RCC 7860 (cell line): ENCODE measurements at regions not wholly inside any gene's neighbourhood (a gene's known extent, or its start where the extent isn't known, plus 50 kb on each side); places are given as distances from the start of the nearest gene placed in this dataset.
A peak's percentile ranks its signal among the peaks of the same experiment; 100 is the strongest.

Source experiments
- DNase-seq: peaks from one replicate; pipeline ENCODE4 v3.0.0-alpha.2; 2015; ENCODE audit warnings: low spot score
- FAIRE-seq: peaks from 2 replicates; lab custom pipeline; 2012; peaks lifted over from hg19 to GRCh38; lab: Jason Lieb, UNC

DNA sequence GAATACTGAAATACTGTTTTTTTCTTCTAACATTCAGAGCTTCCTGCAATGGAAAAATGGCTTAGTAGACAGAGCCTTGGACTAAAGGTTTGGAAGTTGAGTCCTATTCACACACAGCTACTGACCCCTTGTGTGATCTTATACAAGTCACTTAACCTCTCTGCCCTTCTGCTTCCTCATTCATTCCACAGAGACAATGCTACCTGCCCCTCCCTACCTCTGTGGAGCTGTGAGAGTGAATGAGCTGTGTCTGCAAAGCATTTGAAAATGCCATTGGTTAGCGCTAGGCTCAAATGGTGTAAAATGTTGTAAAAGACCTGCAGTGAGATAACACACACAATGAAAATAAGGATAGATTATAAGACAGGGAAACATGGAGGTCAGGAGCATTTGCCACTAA, 214.4 kb downstream of the BARHL2 start:
- DNase-seq (no peak), FAIRE-seq (no peak)

DNA sequence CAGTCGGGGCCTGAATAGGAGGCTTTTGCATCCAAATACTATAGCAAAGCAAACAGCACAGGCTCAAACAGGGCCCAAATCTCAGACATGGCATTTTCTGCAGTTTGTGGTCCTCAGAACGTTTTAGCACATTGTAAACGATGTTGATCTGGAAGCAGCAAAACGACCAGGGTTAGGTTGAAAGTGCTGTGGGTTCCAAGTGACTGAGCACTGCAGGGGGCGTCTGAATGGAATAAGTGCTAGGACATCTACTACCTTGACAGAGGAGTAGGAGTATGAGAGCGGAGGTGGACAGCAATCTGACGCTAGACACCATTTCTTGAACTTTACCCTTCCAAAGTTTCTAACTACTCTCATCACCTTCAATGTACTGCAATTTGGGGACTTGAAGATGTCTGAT, 214.9 kb downstream of the BARHL2 start:
- FAIRE-seq: no peak

DNA sequence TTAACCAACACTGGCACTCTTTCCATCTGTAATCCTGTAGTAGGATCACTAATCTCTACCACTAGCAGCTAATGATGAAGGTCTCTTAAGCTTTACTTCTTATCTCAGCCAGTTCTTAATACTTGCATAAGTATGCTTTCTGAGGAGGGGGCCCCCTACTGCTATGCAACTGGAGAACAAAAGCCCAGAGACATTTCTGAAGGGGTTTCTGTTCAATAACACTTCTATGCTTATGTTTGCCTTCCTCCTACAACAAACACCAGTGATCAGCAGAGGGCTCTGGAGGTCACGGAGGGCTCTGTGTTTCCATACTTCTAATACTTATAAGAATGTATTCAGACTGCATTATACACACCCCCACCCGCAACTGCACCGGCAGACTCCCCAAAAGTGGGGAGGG, 215.8 kb downstream of the BARHL2 start:
- FAIRE-seq: no peak
- DNase-seq: no peak

More for the DNA sequence above, 214.9 kb downstream of the BARHL2 start:
- DNase-seq: no peak

DNA sequence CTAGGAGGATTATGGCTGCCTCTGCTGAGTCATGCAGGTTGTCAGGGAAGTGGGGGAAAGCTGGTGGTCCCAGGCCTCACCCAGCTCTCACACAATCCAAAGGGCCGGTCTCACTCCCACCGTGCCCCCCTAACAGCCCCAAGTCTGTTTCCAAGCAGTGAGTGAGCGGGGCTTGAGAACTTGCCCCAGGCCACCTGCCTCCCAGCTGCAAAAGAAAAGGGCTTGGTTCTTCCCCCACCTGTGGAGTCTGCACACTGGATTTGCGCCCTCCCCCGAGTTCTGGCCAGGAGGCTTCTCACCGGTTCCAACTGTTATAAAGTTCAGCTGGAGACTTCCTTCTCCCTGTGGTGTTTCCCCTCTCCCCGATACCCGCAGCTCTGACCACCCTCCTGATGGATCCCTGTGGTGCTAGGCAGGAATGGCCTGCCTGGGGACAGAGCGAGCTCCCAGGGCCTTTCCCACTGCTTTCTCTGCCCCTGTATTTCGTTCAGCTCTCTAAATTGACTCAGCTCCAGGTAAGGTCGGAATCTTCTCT, 222.3 kb downstream of the BARHL2 start:
- FAIRE-seq (no peak), DNase-seq (no peak)

DNA sequence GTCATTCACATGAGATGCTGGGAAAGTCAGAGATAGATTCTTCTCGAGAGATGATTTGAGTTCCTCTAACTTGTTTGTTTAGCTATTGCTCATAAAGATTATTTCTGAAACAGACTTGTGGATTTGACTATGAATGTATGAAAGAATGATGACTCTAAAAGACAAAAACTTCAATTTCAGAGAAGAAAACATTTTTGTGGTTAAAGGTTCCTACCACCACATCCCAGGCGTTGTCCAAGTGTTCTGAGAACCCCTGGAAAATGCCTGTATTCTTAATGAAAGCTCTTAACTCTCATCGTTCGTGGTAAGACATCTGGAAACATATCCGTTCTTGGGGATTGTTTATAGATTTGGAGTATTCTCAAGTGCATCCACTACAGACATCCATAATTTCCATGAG, 228.7 kb downstream of the BARHL2 start:
- no peak for FAIRE-seq
- DNase-seq: no peak

DNA sequence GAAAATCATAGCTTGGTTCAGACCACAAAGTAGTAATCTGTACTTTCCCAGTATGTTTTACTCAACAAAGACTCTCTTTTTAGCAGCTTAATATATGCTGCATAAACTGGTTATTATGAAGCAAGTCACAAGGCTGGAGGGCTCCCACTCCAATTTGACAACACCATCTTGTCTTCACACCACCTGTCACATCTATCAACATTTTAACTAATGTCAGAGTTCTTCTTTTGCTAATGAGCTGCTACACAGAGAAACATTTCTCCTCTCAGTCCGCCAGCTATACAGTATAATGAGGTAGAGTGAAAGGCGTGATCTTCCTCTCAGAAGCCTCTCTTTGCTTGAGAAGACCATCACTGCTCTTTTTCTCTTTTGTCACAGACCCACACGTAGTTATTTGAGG, 230.1 kb downstream of the BARHL2 start:
- DNase-seq: no peak
- no peak for FAIRE-seq

DNA sequence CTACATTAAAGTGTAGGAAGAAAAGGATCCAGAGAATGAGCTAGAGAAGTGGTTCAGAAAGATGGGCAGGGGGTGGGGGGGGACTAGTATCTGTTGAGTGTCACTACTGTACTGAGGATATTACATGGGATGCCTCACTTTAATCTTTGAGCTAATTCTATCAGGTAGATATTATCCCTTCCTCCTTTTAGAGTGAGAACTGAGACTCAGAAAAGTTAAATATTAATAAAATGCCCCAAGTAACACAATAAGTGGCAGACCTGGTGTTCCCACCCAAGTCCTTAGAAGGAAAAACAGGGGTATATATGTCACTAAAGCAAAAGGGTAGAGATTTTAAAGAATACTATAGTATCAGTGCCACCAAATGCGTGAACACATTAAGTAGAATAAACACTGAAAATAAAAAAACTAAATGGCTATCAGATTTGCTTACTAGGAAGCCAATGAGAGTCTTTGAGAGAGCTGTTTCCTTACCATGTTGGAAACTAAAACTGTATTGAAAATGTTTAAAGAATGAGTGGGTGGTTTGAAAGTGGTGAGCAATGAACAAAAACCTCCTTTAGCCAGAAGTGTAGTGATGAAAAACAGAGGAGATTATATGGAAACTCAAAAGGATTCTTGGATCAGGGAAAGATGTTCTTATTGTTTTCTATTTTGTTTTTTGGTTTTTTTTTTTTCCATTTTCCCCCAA, 230.8 kb downstream of the BARHL2 start:
- FAIRE-seq (no peak), DNase-seq (no peak)

DNA sequence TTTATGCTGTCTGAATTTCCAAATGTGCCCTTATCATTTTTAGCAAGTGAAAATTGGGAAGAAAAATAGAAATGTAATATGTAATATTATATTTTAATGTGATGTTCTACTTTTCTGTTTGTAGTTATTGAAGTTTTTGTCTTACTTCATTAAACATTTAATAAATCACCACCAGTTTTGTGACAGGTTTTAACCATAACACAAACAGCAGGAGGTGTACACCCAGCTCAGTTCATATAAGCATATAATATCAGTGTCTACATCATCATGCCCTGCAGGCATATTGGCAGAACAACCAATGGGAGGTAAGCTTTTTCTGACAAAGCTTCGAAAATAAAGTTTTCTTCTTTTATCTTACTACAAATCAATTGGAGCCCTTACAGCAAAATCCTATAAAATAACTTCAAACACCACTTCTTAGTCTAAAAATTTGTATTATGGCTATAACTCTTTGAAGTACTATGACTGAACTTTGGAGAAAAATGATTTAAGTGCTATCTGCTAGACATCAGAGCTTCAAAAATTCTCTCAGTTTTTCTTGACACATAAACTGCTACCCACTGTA, 236.7 kb downstream of the BARHL2 start:
- FAIRE-seq (no peak), DNase-seq (no peak)

DNA sequence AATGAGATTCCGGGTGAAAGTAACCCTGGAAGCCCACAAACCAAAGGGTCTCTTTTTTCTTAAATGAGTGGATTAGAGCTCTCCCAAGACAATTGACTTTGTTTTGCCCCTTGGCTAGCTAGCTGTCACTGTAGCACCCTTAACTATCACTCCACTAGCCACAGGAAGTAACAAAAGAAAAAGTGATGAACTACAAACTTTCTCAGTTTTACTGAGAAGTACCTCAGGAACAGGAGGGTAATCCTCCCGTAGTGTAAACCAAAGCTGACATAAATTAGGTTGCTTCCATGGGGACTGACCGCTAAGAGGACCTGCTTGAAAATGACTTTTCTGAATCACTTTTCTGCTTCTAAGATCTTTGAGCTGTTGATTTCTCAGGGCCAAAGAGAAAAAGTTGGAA, 240.1 kb downstream of the BARHL2 start:
- FAIRE-seq (no peak), DNase-seq (no peak)

DNA sequence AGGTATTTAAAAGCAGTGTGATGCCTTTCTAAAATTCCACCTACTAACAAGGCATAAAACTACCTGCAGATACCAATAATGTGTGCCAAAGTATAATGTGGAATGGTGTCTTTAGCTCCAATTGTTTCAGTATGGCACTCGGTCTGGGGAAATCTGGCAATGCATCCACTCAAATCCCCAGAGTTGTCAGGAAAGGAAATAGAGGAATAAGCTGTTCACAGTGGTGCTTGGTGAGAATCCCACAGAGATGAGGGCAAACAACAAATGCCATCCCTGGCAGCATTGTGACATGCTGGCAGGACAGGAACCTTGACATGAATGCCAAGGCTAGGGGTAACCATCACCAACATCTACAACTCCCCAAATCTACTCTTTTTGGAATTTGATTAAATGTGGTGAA, 240.7 kb downstream of the BARHL2 start:
- FAIRE-seq (no peak), DNase-seq (no peak)

DNA sequence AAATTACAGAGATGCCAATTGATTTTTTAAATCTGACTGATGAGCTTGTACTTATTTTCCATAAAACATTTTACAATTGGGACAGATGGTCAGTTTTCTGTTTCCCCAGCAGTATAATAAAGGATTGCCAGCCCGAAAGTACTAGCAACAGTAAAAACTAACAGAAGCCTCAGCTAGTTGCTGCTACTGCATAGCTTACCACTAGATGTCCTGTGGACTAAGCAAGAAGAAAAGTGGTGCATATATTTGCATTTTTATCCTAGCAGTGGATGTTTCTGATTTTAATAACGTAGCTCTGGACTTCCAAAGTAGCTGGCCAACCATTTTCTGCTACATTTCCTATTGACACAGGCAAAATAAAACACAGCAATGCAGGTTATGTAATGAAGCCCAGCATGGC, 241.5 kb downstream of the BARHL2 start:
- DNase-seq (no peak), FAIRE-seq (no peak)

DNA sequence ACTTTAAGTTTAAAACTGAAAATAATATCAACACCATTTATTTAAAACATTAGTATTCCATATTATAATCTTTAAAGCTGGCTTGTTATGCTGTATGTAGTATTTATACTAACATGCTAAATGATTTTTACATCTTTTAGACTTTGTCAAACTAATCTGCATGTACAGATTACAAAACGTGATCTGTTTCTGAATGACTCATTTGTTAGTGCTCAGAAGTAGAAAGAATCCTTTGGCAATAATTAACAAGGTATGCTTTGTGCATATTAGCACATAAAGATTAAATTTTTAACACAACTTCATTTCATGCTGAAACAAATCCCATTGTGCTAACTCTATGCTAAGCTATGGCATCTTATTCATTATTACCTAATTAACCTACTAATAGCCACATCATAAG, 242.4 kb downstream of the BARHL2 start:
- DNase-seq: no peak
- FAIRE-seq: no peak

DNA sequence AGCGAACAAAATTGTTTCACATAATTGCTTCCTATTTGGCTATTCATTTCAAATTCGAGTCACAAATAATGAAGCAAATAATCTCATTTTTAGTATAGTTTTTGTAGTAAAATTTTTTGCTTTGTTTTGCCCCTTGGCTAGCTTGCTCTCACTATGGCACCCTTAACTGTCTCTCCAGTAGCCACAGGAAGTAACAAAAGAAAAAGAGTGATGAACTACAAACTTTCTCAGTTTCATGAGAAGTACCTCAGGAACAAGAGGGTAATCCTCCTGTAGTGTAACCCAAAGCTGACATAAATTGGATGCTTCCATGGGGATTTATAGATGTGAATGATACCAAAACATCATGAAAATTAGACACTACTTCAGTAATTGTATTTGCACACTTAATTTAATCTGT, 242.9 kb downstream of the BARHL2 start:
- no peak for DNase-seq
- no peak for FAIRE-seq

DNA sequence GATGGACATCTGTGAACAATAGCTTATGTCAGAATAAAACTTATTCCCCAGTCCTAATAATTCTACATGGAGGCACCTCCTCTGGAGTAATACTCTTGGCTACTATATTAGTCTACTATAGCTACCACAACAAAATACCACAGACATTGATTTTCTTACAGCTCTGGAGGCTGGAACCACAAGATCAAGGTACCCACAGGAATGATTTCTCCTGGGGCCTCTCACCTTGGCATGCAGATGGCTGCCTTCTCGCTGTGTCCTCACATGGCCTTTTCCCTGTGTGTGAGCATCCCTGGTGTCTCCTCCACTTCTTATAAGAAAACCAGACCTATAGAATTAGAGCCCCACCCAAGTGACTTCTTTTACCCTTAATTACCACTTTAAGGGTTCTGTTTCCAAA, 244.3 kb downstream of the BARHL2 start:
- DNase-seq (no peak), FAIRE-seq (no peak)

DNA sequence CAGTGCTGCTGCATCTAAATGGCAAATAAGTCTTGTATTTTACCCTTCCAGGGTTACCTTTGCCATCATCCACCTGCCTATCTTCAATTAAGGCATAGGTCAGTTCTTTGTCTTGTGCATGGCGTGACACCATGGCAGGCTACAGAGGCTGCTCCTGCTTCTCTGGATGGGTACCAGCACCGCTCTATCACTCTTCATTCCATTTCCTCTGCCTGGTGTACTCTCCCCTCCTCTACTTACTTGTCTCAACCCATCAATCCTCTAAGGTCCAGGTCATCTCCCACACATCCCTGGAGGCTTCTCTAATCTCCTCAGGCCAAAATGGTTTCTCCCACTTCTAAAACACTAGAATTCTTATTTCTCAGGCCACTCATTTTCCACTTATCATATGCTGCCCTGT, 257.5 kb downstream of the BARHL2 start:
- no peak for FAIRE-seq

DNA sequence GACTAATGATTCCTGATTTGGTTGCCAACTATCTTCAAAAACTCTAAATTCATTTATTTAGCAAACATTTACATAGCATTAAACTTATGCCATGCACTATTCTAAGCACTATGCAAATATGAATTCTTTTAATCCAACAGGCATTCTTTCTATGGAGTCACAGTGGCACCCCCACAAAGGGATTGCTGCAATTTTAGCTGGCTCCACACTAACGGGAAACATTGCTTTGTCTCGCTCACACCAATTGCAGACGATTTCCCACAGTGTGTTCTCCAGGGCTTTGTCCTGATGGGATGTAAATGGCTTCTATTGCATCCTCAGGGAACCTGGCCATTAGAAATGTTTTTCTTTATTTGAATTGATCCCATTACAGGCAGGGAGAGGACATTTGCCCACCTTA, 259.1 kb downstream of the BARHL2 start:
- FAIRE-seq: no peak
- DNase-seq: no peak

More for the DNA sequence above, 257.5 kb downstream of the BARHL2 start:
- DNase-seq: no peak

DNA sequence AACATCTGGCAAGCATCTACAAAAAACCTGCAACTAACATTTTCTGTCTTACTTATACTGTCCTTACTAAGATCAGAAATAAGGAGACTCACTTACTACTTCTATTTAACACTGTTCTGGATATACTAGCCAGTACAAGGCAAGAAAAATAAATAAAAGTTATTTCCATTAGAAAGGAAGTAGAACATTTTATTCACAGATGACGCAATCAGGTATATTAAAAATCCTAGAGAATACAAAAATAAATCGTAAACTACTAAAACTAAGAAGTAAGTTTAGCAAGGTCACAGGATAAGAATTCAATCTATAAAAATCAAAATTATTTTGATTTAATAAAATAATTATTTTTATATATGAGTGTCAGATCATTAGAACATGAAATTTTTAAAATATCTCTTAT, 264.6 kb downstream of the BARHL2 start:
- DNase-seq (no peak), FAIRE-seq (peak; percentile 28)

DNA sequence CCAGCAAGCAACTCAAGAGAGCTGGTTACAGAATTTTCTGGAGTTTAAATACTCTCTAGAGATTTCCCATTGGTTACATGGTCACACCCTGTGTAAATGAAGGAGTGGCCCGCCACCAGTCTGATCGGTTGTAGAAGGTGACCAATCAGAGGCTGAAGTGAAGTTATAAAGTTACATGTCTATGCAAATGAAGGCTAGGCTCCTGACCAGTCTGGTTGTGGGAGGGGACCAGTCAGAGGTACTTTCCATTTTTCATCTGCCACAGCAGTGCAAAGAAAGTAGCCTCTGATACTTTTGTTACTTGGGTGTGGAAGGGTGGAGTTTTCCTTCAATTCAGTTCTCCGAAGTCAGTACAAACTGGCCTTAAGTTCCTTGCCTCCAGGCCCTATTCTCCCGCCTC, 273.7 kb downstream of the BARHL2 start:
- no peak for FAIRE-seq
- DNase-seq: no peak

DNA sequence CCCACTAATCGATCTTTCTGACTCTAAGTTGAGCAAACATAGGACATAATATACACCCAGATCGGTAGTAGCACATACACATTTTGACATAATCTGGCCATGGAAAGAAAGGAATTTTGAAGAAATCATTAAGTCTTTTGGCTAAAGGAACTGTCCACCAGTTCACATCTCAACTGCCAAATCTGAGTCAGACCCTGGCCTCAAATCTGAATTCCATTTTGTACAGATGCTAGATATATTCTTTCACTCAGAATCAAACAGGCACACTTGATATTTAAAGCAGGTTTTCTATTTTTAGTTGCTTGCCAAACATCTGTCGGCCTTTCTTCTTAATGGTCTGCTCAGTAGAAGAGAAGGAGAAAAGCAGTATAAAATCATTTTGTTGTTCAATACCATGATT, 281.8 kb downstream of the BARHL2 start:
- FAIRE-seq: no peak
- DNase-seq: no peak

DNA sequence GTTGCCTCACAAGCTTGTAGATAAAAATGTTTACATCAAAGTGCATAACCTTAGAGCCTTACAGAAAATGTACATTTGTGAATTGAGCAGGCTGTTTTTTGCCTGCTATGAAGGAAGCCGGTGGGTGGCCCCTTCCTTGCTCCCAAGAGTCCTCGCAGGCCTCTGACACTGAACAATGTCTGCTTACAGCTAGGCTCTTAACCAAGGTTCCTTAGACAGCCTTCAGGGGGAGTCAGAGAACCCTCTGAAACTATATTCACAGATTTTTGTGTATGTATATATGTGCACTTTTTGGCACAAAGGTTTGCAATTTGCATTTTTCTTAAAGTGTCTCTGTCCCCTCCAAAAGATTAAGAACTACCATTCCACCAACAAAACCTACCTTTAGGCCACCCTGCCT, 282.6 kb downstream of the BARHL2 start:
- FAIRE-seq (no peak), DNase-seq (no peak)

DNA sequence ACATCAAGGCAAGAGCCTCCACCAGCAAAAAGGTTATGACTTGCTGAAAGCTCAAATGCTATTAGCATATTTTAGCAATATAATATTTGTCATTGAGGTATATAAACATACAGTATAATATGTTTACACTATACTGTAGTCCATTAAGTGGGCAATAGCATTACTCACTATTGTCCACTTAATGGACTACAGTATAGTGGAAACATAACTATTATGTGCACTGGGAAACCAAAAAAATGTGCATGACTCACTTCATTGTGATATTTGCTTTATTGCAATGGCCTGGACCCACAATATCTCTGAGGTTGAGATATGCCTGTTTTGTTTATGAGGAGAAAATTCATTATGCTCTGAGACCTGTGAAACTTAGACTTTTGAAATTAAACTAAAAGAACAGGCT, 300.0 kb downstream of the BARHL2 start:
- DNase-seq (no peak), FAIRE-seq (no peak)

DNA sequence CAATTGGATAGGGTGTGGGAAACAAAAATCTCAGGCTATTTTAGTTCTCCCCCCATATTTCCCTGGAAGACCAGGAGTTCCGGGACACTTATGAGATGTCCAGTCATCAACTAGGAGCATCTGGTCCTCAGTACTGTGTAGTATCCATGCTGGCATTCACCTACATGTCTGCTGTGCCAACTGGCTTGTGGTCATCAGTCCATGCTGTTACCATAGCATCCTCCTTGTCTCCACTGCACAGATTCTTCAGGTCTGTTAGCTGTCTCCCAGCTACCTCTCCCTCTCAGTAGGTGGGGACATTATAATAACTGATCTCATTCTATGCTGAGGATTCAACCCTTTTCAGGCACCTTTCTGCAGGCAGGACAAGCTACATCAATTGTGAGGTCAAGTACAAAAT, 302.9 kb downstream of the BARHL2 start:
- DNase-seq (no peak), FAIRE-seq (no peak)

DNA sequence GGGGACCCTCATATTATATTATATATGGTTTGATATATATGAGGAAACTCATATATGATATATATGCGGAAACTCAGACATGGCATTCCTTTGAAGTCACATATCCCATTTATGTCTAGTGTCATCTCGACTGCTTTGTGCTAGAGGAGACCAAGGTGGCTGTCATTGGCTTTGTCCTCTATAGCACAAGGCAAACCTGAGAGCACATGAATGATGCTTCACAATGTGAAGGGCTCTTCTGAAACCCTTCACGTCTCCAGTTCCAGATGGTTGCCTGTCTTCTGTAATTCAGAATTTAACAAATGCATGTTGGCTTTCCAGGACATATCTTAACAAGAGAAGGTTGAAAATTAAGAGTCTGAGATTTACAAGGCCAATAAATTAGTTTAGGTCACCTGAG, 303.6 kb downstream of the BARHL2 start:
- no peak for DNase-seq
- FAIRE-seq: no peak
